Prostate gland (tissue), 2 donors: ENCODE measurements at regions not wholly inside any gene's neighbourhood (a gene's known extent, or its start where the extent isn't known, plus 50 kb on each side); places are given as distances from the start of the nearest gene placed in this dataset.

Source experiments
- POLR2A ChIP-seq: fragments of 450-650 bp; IDR thresholded peaks from one replicate; pipeline ENCODE4 v1.6.1; 2016; ENCODE audit warnings: antibody characterized with exemption, mild to moderate bottlenecking
- POLR2AphosphoS5 ChIP-seq: sonication (generic); formaldehyde crosslinking; IDR thresholded peaks from one replicate; pipeline ENCODE4 v1.6.1; 2017; ENCODE audit warnings: antibody characterized with exemption
- TF ChIP-seq, protein P1 (sequence below), 4 experiments: fragments of 200-600 bp in 2 of 4; fragments of 450-650 bp in 2 of 4; sonication (generic) in 2 of 4; IDR thresholded peaks; 1 replicate in 3 of 4; 2 replicates in 1 of 4; pipeline ENCODE4 v1.5.1; 2016 to 2019; ENCODE audit warnings: antibody characterized with exemption in 4 of 4, mild to moderate bottlenecking in 2 of 4, moderate library complexity in 2 of 4

GRCh38 chr3:46082021-46082420 is 54.7 kb upstream of the XCR1 start:
- TF ChIP-seq, protein P1, sequence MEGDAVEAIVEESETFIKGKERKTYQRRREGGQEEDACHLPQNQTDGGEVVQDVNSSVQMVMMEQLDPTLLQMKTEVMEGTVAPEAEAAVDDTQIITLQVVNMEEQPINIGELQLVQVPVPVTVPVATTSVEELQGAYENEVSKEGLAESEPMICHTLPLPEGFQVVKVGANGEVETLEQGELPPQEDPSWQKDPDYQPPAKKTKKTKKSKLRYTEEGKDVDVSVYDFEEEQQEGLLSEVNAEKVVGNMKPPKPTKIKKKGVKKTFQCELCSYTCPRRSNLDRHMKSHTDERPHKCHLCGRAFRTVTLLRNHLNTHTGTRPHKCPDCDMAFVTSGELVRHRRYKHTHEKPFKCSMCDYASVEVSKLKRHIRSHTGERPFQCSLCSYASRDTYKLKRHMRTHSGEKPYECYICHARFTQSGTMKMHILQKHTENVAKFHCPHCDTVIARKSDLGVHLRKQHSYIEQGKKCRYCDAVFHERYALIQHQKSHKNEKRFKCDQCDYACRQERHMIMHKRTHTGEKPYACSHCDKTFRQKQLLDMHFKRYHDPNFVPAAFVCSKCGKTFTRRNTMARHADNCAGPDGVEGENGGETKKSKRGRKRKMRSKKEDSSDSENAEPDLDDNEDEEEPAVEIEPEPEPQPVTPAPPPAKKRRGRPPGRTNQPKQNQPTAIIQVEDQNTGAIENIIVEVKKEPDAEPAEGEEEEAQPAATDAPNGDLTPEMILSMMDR (IDR thresholded peaks at IDR 0.05), result no peak
- no peak for TF ChIP-seq POLR2A
- TF ChIP-seq POLR2AphosphoS5, result no peak
